ENCODE measurements at regions not wholly inside any gene's neighbourhood (a gene's known extent, or its start where the extent isn't known, plus 50 kb on each side); places are given as distances from the start of the nearest gene placed in this dataset.

- no peak for DNase-seq (ENCODE audit: low read depth)
Observed at GRCh38 chr2:204321027-204321800, 224.1 kb upstream of the PARD3B start.

- peak; percentile 90 for DNase-seq (ENCODE audit: low read depth)
Observed at GRCh38 chr2:204321910-204322751, 223.1 kb upstream of the PARD3B start.

GRCh38 chr2:204325468-204325867 lies 219.8 kb upstream of the PARD3B start:
- peak; percentile 77 for DNase-seq (ENCODE audit: low read depth)

GRCh38 chr2:204328373-204328772 lies 216.9 kb upstream of the PARD3B start:
- DNase-seq (ENCODE audit: low read depth), result no peak

- DNase-seq (ENCODE audit: low read depth), result no peak
Observed at GRCh38 chr2:204329016-204329415, 216.3 kb upstream of the PARD3B start.

GRCh38 chr2:204329532-204329931 lies 215.7 kb upstream of the PARD3B start:
- DNase-seq (ENCODE audit: low read depth), result no peak

- DNase-seq (ENCODE audit: low read depth), result no peak
Observed at GRCh38 chr2:204331180-204331579, 214.1 kb upstream of the PARD3B start.

- DNase-seq (ENCODE audit: low read depth), result no peak
Observed at GRCh38 chr2:204331988-204332387, 213.3 kb upstream of the PARD3B start.

GRCh38 chr2:204332706-204333105 lies 212.6 kb upstream of the PARD3B start:
- DNase-seq (ENCODE audit: low read depth), result no peak

- no peak for DNase-seq (ENCODE audit: low read depth)
Observed at GRCh38 chr2:204333861-204334260, 211.4 kb upstream of the PARD3B start.

GRCh38 chr2:204335451-204336058 lies 209.7 kb upstream of the PARD3B start:
- no peak for DNase-seq (ENCODE audit: low read depth)

- no peak for DNase-seq (ENCODE audit: low read depth)
Observed at GRCh38 chr2:204336153-204336744, 209.0 kb upstream of the PARD3B start.

- DNase-seq (ENCODE audit: low read depth), result no peak
Observed at GRCh38 chr2:204337638-204338037, 207.6 kb upstream of the PARD3B start.

GRCh38 chr2:204339212-204339715 lies 206.0 kb upstream of the PARD3B start:
- no peak for DNase-seq (ENCODE audit: low read depth)

- DNase-seq (ENCODE audit: low read depth), result no peak
Observed at GRCh38 chr2:204340511-204340910, 204.8 kb upstream of the PARD3B start.

GRCh38 chr2:204341887-204342276 lies 203.4 kb upstream of the PARD3B start:
- no peak for DNase-seq (ENCODE audit: low read depth)

- no peak for DNase-seq (ENCODE audit: low read depth)
Observed at GRCh38 chr2:204343685-204344084, 201.6 kb upstream of the PARD3B start.

- DNase-seq (ENCODE audit: low read depth), result no peak
Observed at GRCh38 chr2:204344119-204344518, 201.2 kb upstream of the PARD3B start.

GRCh38 chr2:204346906-204347305 lies 198.4 kb upstream of the PARD3B start:
- no peak for DNase-seq (ENCODE audit: low read depth)

- no peak for DNase-seq (ENCODE audit: low read depth)
Observed at GRCh38 chr2:204353823-204354222, 191.5 kb upstream of the PARD3B start.

GRCh38 chr2:204354442-204354856 lies 190.8 kb upstream of the PARD3B start:
- peak; percentile 17 for DNase-seq (ENCODE audit: low read depth)

GRCh38 chr2:204355688-204356087 lies 189.6 kb upstream of the PARD3B start:
- DNase-seq (ENCODE audit: low read depth), result no peak
